ENCODE measurements at regions not wholly inside any gene's neighbourhood (a gene's known extent, or its start where the extent isn't known, plus 50 kb on each side); places are given as distances from the start of the nearest gene placed in this dataset.

DNA sequence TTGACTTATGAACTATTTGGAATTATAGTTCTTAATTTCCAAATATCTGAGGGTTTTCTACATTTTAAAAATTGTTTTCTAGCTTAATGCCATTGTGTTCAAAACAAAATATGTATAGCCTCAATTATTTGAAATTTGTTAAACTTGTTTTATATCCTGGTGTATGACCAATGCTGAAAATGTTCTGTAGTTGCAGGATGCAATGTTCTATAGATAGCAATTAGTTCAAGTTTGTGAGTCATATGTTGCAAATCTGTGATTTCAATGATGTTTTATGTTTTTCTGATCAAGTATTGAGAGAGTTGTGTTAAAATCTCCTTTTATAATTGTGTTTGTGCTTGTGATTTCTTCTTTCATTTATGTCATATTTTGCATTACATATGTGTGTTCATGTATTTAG is 517.5 kb downstream of the ADGRL2 start:
- ChIA-PET POLR2A (ENCODE audit: low non-redundant PET) (no interaction called here), CTCF (no interaction called here)
- peak; percentile 40 for DNase-seq (ENCODE audit: low spot score)
- TF ChIP-seq, protein P1, sequence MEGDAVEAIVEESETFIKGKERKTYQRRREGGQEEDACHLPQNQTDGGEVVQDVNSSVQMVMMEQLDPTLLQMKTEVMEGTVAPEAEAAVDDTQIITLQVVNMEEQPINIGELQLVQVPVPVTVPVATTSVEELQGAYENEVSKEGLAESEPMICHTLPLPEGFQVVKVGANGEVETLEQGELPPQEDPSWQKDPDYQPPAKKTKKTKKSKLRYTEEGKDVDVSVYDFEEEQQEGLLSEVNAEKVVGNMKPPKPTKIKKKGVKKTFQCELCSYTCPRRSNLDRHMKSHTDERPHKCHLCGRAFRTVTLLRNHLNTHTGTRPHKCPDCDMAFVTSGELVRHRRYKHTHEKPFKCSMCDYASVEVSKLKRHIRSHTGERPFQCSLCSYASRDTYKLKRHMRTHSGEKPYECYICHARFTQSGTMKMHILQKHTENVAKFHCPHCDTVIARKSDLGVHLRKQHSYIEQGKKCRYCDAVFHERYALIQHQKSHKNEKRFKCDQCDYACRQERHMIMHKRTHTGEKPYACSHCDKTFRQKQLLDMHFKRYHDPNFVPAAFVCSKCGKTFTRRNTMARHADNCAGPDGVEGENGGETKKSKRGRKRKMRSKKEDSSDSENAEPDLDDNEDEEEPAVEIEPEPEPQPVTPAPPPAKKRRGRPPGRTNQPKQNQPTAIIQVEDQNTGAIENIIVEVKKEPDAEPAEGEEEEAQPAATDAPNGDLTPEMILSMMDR (conservative IDR thresholded peaks at IDR 0.05; ENCODE audit: low read depth): no peak
- no peak overlapping the region for H3K27ac ChIP-seq

DNA sequence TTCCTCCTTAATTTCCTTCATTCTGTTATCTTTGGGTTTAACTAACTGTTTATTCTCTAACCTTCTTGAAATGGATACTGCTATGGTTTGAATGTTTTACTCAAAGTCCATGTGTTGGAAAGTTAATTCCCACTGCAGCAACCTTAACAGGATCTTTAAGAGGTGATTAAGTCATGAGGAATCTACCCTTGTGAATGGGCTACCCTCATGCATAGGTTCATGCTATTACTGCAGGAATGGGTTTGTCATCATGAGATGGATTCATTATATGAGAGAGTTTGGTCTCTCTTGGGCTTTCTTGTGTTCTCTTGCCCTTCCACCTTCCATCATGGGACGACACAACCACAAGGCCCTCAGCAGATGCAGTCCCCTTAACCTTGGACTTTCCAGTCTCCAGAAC is 516.9 kb downstream of the ADGRL2 start:
- CTCF ChIA-PET: no interaction called here
- POLR2A ChIA-PET (ENCODE audit: low non-redundant PET): no interaction called here
- no peak overlapping the region for H3K27ac ChIP-seq
- peak; percentile 35 for DNase-seq (ENCODE audit: low spot score)
- TF ChIP-seq, protein P1 (conservative IDR thresholded peaks at IDR 0.05; ENCODE audit: low read depth): no peak

DNA sequence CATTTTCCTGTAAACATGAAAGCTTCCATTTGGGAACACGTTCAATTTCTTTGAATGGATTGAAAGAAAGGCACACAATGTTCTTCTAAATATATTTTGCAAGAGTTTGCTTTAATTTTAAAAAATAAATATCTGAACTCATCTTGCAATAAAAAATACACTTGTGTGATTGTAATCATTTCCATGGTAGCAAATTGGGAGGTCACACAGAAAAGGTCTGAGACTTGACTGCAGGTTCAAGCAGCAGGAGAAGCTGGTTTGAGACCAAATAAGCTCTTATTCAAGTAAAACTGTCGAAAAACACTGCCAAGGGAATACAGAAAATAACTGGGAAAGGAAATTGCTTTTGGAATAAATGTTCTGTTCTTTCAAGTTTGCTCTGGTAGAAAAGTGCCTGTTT is 498.9 kb downstream of the ADGRL2 start:
- POLR2A ChIA-PET (ENCODE audit: low non-redundant PET): no interaction called here
- CTCF ChIA-PET: interaction anchor here (0.6 kb wide), 2 partner anchors 11 to 101 kb away, joined by 3 read pairs; no protein-coding TSS in a partner anchor
- DNase-seq (ENCODE audit: low spot score): no peak
- no peak overlapping the region for H3K27ac ChIP-seq
- TF ChIP-seq, protein P1 (conservative IDR thresholded peaks at IDR 0.05; ENCODE audit: low read depth): no peak

DNA sequence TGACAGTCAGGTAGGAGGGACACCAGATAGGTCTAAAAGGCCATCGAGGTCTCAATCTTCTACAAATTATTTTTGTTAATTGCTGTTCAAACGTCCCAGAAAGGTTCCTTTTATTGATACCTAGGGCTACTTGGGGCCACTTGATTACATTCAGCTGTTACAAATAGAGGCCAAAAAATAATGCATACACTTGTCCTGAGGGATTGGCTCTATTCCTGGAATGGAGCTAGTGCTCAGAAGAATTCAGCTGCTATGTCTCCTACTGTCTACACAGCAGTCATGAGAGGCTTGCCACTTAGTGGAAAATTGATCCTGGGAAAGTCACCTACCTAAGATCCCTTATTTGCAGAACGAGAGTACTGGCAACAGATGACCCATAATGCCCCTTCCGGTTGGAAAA is 498.3 kb downstream of the ADGRL2 start:
- H3K27ac ChIP-seq: no peak overlapping the region
- TF ChIP-seq, protein P1 (conservative IDR thresholded peaks at IDR 0.05; ENCODE audit: low read depth): no peak
- POLR2A ChIA-PET (ENCODE audit: low non-redundant PET): no interaction called here
- CTCF ChIA-PET: no interaction called here
- no peak for DNase-seq (ENCODE audit: low spot score)

DNA sequence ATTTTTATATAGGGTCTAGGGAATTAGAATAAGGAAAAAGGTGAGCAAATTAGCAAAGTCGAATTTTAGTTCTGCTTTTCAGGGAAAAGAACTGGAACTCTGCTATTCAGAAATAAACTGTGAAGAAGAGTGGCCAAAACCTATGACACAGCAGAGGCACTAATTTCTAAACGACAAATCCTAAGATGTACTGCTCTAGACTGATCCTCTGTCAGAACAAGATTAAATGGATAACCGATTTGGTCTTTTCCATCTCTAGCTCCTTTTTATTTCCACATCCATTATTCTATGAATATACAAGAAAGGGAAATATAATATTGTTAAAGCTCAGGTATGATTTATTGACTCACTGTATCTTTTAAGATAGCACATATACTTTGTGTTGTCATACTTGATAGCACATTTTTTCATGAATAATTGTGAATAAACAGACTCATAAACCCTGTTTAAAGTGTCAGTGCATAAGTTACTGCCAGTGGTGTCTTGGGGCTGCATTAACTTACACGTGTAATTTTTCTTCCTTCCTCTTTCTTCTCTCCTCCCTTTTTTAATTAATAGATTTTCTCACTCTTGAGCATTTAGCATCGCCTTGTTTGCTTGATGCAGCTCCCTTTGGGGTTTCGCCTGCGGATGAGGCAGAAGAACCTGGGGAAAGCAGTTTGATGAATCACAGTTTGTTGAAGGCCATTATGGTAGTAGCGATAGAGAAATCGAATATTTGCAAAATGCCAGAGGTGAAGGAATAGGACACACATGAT is 496.6 kb downstream of the ADGRL2 start:
- no peak for DNase-seq (ENCODE audit: low spot score)
- no peak overlapping the region for H3K27ac ChIP-seq
- TF ChIP-seq, protein P1 (conservative IDR thresholded peaks at IDR 0.05; ENCODE audit: low read depth): no peak
- ChIA-PET POLR2A (ENCODE audit: low non-redundant PET) (no interaction called here), CTCF (interaction anchor here (1.3 kb wide), 1 partner anchor 31 kb away, joined by 4 read pairs; no protein-coding TSS in a partner anchor)

DNA sequence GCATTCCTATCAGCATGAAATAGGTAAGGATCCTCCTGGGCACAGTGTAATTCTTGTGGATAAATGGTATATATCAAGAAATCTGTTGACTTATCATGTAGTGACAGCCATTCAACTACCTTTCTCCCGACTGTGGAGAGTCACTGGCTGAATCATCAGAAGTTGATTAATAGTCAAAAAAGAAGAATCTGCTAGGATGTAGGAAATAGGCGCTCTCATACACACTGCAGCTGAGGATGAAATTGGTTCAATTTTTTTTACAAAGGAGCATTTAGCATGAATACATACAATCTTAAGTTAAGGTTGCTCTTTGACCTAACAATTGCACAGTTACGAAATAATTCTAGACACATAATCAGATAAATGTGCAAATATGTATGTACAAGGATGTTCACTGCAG is 486.8 kb downstream of the ADGRL2 start:
- DNase-seq (ENCODE audit: low spot score): no peak
- H3K27ac ChIP-seq: no peak overlapping the region
- ChIA-PET POLR2A (ENCODE audit: low non-redundant PET) (no interaction called here), CTCF (no interaction called here)
- TF ChIP-seq, protein P1 (conservative IDR thresholded peaks at IDR 0.05; ENCODE audit: low read depth): no peak
